IMR-90 (cell line): ENCODE measurements at regions not wholly inside any gene's neighbourhood (a gene's known extent, or its start where the extent isn't known, plus 50 kb on each side); places are given as distances from the start of the nearest gene placed in this dataset.

Experiments
- ATAC-seq: fragments of 200-7000 bp; cut with Tn5 transposase; 2 replicates; pipeline ENCODE4 v1.9.1; 2020; ENCODE audit warnings: low read depth, mild to moderate bottlenecking, moderate library complexity
- BruUV-seq: library from RNA; stranded (reverse); fragments of 400-500 nt; replicated peaks from 2 replicates; lab custom pipeline; 2021; lab: Mats Ljungman, UMichigan
- CTCF ChIA-PET: fragments of 300-600 bp; formaldehyde crosslinking; extraction: SDS; loops from one replicate; lab custom pipeline; 2021; ENCODE audit warnings: antibody characterized with exemption; lab: Yijun Ruan, JAX
- POLR2A ChIA-PET: fragments of 300-600 bp; sonication (Branson Sonifier 250); formaldehyde crosslinking; loops from one replicate; lab custom pipeline; 2022; ENCODE audit warnings: antibody characterized with exemption; ENCODE audit not compliant: unreplicated experiment; lab: Charles Lee
- DNase-seq: peaks from one replicate; pipeline ENCODE4 v3.0.0; 2013
- H2AFZ ChIP-seq: replicated peaks from 2 replicates; pipeline ENCODE3; 2013; ENCODE audit warnings: low read length, mild to moderate bottlenecking; ENCODE audit not compliant: poor library complexity
- H2AK5ac ChIP-seq: 2 replicates; pipeline ENCODE4 v1.6.1; 2013; ENCODE audit warnings: low read depth, low read length, inconsistent platforms
- H2AK9ac ChIP-seq: replicated peaks from 2 replicates; pipeline ENCODE3; 2013; ENCODE audit warnings: mild to moderate bottlenecking, low read depth, low read length, moderate library complexity; ENCODE audit not compliant: poor library complexity
- H2BK120ac ChIP-seq: 2 replicates; pipeline ENCODE4 v1.6.1; 2013; ENCODE audit warnings: low read depth, low read length, inconsistent platforms
- H2BK15ac ChIP-seq: 3 replicates; pipeline ENCODE4 v1.6.1; 2013; ENCODE audit warnings: low read depth, low read length, inconsistent platforms
- H2BK20ac ChIP-seq: 2 replicates; pipeline ENCODE4 v1.6.1; 2013; ENCODE audit warnings: low read depth, mild to moderate bottlenecking, inconsistent platforms, low read length, moderate library complexity
- H2BK5ac ChIP-seq: 2 replicates; pipeline ENCODE4 v1.6.1; 2013; ENCODE audit warnings: mild to moderate bottlenecking, low read depth, low read length, inconsistent platforms; ENCODE audit not compliant: poor library complexity, severe bottlenecking
- H3K14ac ChIP-seq: replicated peaks from 2 replicates; pipeline ENCODE4 v1.6.1; 2013; ENCODE audit warnings: low read depth, low read length, inconsistent platforms
- H3K18ac ChIP-seq: 2 replicates; pipeline ENCODE4 v1.6.1; 2013; ENCODE audit warnings: low read depth, low read length, control low read depth
- H3K23ac ChIP-seq: 2 replicates; pipeline ENCODE4 v1.6.1; 2013; ENCODE audit warnings: low read depth, low read length, inconsistent platforms
- H3K27ac ChIP-seq: 2 replicates; pipeline ENCODE4 v1.5.1; 2013; ENCODE audit warnings: mild to moderate bottlenecking, control low read depth, low read length; ENCODE audit not compliant: insufficient read depth
- H3K27me3 ChIP-seq: 2 replicates; pipeline ENCODE4 v1.6.1; 2013; ENCODE audit warnings: low read length; ENCODE audit not compliant: control insufficient read depth, insufficient read depth
- H3K36me3 ChIP-seq: 2 replicates; pipeline ENCODE4 v1.6.1; 2013; ENCODE audit warnings: low read length, mixed read lengths; ENCODE audit not compliant: control insufficient read depth, insufficient read depth
- H3K4ac ChIP-seq: 2 replicates; pipeline ENCODE4 v1.6.1; 2013; ENCODE audit warnings: low read depth, low read length, inconsistent platforms
- H3K4me1 ChIP-seq: 2 replicates; pipeline ENCODE4 v1.6.1; 2013; ENCODE audit warnings: low read length, mixed read lengths; ENCODE audit not compliant: control insufficient read depth, insufficient read depth
- H3K4me2 ChIP-seq: 2 replicates; pipeline ENCODE4 v1.6.1; 2013; ENCODE audit warnings: low read depth, mild to moderate bottlenecking, control low read depth, low read length, moderate library complexity
- H3K4me3 ChIP-seq: 2 replicates; pipeline ENCODE4 v1.5.1; 2013; ENCODE audit warnings: low read depth, mild to moderate bottlenecking, control low read depth, low read length, moderate library complexity; ENCODE audit not compliant: insufficient read depth
- H3K56ac ChIP-seq: 2 replicates; pipeline ENCODE4 v1.6.1; 2013; ENCODE audit warnings: low read length, inconsistent platforms; ENCODE audit not compliant: insufficient read depth; ENCODE audit errors: extremely low read depth
- H3K79me1 ChIP-seq, 2 experiments: 2 replicates each; pipeline ENCODE4 v1.6.1; 2013; ENCODE audit warnings: low read length in 2 of 2, inconsistent platforms in 1 of 2, low read depth in 1 of 2
- H3K9ac ChIP-seq: 2 replicates; pipeline ENCODE4 v1.6.1; 2013; ENCODE audit warnings: low read depth, low read length, control low read depth
- H3K9me1 ChIP-seq: 2 replicates; pipeline ENCODE4 v1.6.1; 2013; ENCODE audit warnings: low read length, inconsistent platforms; ENCODE audit not compliant: insufficient read depth
- H3K9me3 ChIP-seq: 2 replicates; pipeline ENCODE4 v1.6.1; 2013; ENCODE audit warnings: low read length; ENCODE audit not compliant: control insufficient read depth, insufficient read depth
- H4K20me1 ChIP-seq: 2 replicates; pipeline ENCODE4 v1.6.1; 2013; ENCODE audit warnings: low read length, inconsistent platforms; ENCODE audit not compliant: insufficient read depth
- H4K5ac ChIP-seq: 2 replicates; pipeline ENCODE4 v1.6.1; 2013; ENCODE audit warnings: mild to moderate bottlenecking, low read depth, low read length, control low read depth
- H4K8ac ChIP-seq, 2 experiments: 2 replicates each; pipeline ENCODE4 v1.6.1; 2013; ENCODE audit warnings: low read depth in 2 of 2, low read length in 2 of 2, control low read depth in 1 of 2, inconsistent platforms in 1 of 2
- H4K91ac ChIP-seq: 2 replicates; pipeline ENCODE4 v1.6.1; 2013; ENCODE audit warnings: low read depth, low read length, inconsistent platforms; ENCODE audit not compliant: insufficient read depth
- ELK1 ChIP-seq: fragments of 150-350 bp; IDR thresholded peaks from 2 replicates; pipeline ENCODE4 v1.6.1; 2016; ENCODE audit warnings: low read depth, mild to moderate bottlenecking, low read length, moderate library complexity, borderline replicate concordance
- NFE2L2 ChIP-seq: fragments of 150-350 bp; IDR thresholded peaks from 2 replicates; pipeline ENCODE4 v1.6.1; 2016; ENCODE audit warnings: low read depth, mild to moderate bottlenecking, low read length
- POLR2A ChIP-seq: IDR thresholded peaks from 2 replicates; pipeline ENCODE4 v1.6.1; 2012; ENCODE audit warnings: mild to moderate bottlenecking, low read depth, low read length
- RCOR1 ChIP-seq: IDR thresholded peaks from 2 replicates; pipeline ENCODE4 v1.6.1; 2012; ENCODE audit warnings: mild to moderate bottlenecking, low read length, improper control_type of control experiment; ENCODE audit not compliant: insufficient replicate concordance
- RFX5 ChIP-seq: IDR thresholded peaks from 2 replicates; pipeline ENCODE4 v1.8.0; 2012; ENCODE audit warnings: low read depth, mild to moderate bottlenecking, low read length, moderate library complexity
- SMC3 ChIP-seq: fragments of 150-350 bp; IDR thresholded peaks from 2 replicates; pipeline ENCODE4 v1.6.1; 2016; ENCODE audit warnings: low read depth, mild to moderate bottlenecking, antibody characterized with exemption, low read length, moderate library complexity
- USF2 ChIP-seq: fragments of 150-350 bp; IDR thresholded peaks from 2 replicates; pipeline ENCODE4 v1.6.1; 2017; ENCODE audit warnings: mild to moderate bottlenecking, antibody characterized with exemption, low read length, low read depth
- WGBS, 2 experiments: methylation state at CpG; one replicate each; pipeline versions ENCODE4 v1.1.5 to v1.1.7; 2013; ENCODE audit warnings: missing lambda C conversion rate in 2 of 2; ENCODE audit not compliant: insufficient read length in 1 of 2; ENCODE audit errors: extremely low coverage in 2 of 2; 5-methylcytosine and 5-hydroxymethylcytosine counted together
- dilution Hi-C: fragments of 300-500 bp; cut with HindIII; formaldehyde crosslinking; loops from one replicate; pipeline ENCODE4 v1.14.3; 2018; ENCODE audit warnings: low sequenced_read_pairs; ENCODE audit not compliant: unreplicated experiment
- in situ Hi-C: fragments of 300-500 bp; cut with MboI; formaldehyde crosslinking; loops from 3 replicates; pipeline ENCODE4 v1.14.3; 2019; ENCODE audit warnings: low sequenced_read_pairs, inconsistent platforms, mixed read lengths
- intact Hi-C: fragments of 100-400 bp; cut with micrococcal nuclease; formaldehyde crosslinking; loops from 2 replicates; pipeline ENCODE4 v1.10.0; 2022

GRCh38 chr1:227433663-227434341, 115.5 kb upstream of the CDC42BPA start:
- Histone ChIP-seq H2AFZ (no peak overlapping the region), H3K14ac (no peak overlapping the region), H4K8ac (no peak overlapping the region), H3K27me3 (peaks cover 3% of the 10 kb centered on the region; the same call in 1 of the 2 replicates), H3K9me1 (peaks cover 3% of the 10 kb centered on the region; the same call in 1 of the 2 replicates), H3K23ac (no peak overlapping the region), H3K9ac (no peak overlapping the region), H4K20me1 (no peaks in the 10 kb centered on the region), H2BK20ac (no peak overlapping the region), H3K79me1 (no peaks in the 10 kb centered on the region), H4K91ac (no peak overlapping the region), H2AK9ac (no peak overlapping the region), H3K4ac (no peak overlapping the region), H2BK5ac (no peak overlapping the region), H3K4me1 (peaks cover 9% of the 10 kb centered on the region), H2BK120ac (no peak overlapping the region), H3K18ac (no peak overlapping the region), H4K5ac (no peak overlapping the region), H3K4me3 (no peak overlapping the region), H3K4me2 (no peak overlapping the region), H3K36me3 (no peaks in the 10 kb centered on the region), H3K56ac (no peak overlapping the region), H2BK15ac (no peak overlapping the region), H3K9me3 (no peaks in the 10 kb centered on the region), H3K27ac (no peak overlapping the region), H2AK5ac (no peak overlapping the region)
- POLR2A ChIA-PET: no interaction called here
- no TSS peak for BruUV-seq
- intact Hi-C loops (loop anchor here (10.0 kb wide), 1 partner anchor 399 kb away; no protein-coding TSS in a partner anchor), dilution Hi-C loops (no loop called here), in situ Hi-C loops (loop anchor here (10.0 to 25.0 kb wide), 5 partner anchors 109 to 799 kb away; no protein-coding TSS in a partner anchor)
- DNase-seq (no peak), ATAC-seq (no peak)
- TF ChIP-seq RFX5 (no peak), NFE2L2 (no peak), ELK1 (no peak), USF2 (no peak), SMC3 (no peak), POLR2A (no peak), RCOR1 (no peak)
- CTCF ChIA-PET: no interaction called here
- WGBS, 2 experiments: 83 to 100% methylated on average over 1 of the region's 8 CpGs
